ENCODE measurements at regions not wholly inside any gene's neighbourhood (a gene's known extent, or its start where the extent isn't known, plus 50 kb on each side); places are given as distances from the start of the nearest gene placed in this dataset.

GRCh38 chr13:44160591-44161191 lies 212.9 kb upstream of the SERP2 start:
- Histone ChIP-seq H3K27ac (no peak overlapping the region), H3K4me3 (no peak overlapping the region), H3K27me3 (no peaks in the 10 kb centered on the region), H3K36me3 (no peaks in the 10 kb centered on the region), H3K4me1 (peaks cover 0 to 4% (median 0%) of the 10 kb centered on the region in 3 donors), H3K9me3 (no peaks in the 10 kb centered on the region)
- TF ChIP-seq CTCF (IDR thresholded peaks at IDR 0.05) = no peak
- 71 to 80% methylated on average over 10 of the region's 10 CpGs for WGBS, 2 donors
- intact Hi-C loops (cut with DNase I) = no loop called here
- ATAC-seq = peak in 2 of 4 donors; percentile 43 to 50
- FAIRE-seq = no peak
- no peak for DNase-seq

- H3K4me3 ChIP-seq = no peak overlapping the region
- no peak for DNase-seq
- H3K27me3 ChIP-seq = no peaks in the 10 kb centered on the region
- 75 to 78% methylated on average over 4 of the region's 4 CpGs for WGBS, 2 donors
- no peak overlapping the region for H3K27ac ChIP-seq
- FAIRE-seq = no peak
- no peak for ATAC-seq
- H3K36me3 ChIP-seq = no peaks in the 10 kb centered on the region
- intact Hi-C loops (cut with DNase I) = no loop called here
- H3K9me3 ChIP-seq = no peaks in the 10 kb centered on the region
- H3K4me1 ChIP-seq = no peaks in the 10 kb centered on the region
- no peak for TF ChIP-seq CTCF (IDR thresholded peaks at IDR 0.05)
Observed at GRCh38 chr13:44163108-44163507, 210.5 kb upstream of the SERP2 start.

DNA sequence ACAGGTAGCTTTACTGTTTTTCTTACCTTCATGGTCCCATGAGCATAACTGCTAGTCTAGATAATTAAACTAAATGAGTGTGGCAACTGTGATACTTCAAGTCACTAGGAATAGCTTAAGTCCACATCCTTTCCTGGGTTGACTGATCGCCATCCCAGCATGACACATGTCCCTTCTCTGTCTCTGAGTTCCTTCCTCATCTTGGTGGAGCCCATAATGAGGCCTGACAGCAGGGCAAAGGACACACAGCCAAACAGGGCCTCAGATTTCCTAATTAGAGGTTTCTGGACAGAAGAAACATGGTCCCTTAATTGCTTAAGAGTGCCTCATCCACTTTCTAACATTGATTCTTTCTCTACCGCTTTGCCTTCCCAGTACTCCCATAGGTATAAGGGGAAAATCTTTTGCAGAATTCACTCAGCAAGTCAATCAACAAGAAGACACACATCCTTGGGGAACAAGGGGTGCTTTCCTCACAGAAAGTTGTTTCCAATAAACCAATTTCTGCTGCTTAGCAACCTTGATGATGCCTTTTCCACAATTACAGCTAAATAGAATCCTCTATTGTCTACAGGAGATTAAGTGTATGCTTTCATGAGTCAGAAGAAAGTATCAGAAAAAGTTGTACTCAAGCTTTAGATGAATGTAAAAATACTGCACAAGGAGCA lies 208.3 kb upstream of the SERP2 start:
- ATAC-seq (no peak), FAIRE-seq (no peak), DNase-seq (no peak)
- no peak for TF ChIP-seq CTCF (IDR thresholded peaks at IDR 0.05)
- intact Hi-C loops (cut with DNase I) = no loop called here
- Histone ChIP-seq H3K4me1 (no peaks in the 10 kb centered on the region), H3K36me3 (no peaks in the 10 kb centered on the region), H3K27me3 (no peaks in the 10 kb centered on the region), H3K9me3 (no peaks in the 10 kb centered on the region), H3K27ac (no peak overlapping the region), H3K4me3 (no peak overlapping the region)
- WGBS, 2 donors = 90 to 92% methylated on average over 2 of the region's 2 CpGs

GRCh38 chr13:44165889-44166496 lies 207.6 kb upstream of the SERP2 start:
- H3K27ac ChIP-seq = no peak overlapping the region
- 79 to 83% methylated on average over 7 of the region's 7 CpGs for WGBS, 2 donors

More at GRCh38 chr13:44165889-44166496, 207.6 kb upstream of the SERP2 start:
- DNase-seq = no peak
- no peak for FAIRE-seq
- ATAC-seq = no peak
- Histone ChIP-seq H3K4me1 (no peaks in the 10 kb centered on the region), H3K9me3 (no peaks in the 10 kb centered on the region), H3K27me3 (no peaks in the 10 kb centered on the region), H3K36me3 (no peaks in the 10 kb centered on the region), H3K4me3 (no peak overlapping the region)
- no peak for TF ChIP-seq CTCF (IDR thresholded peaks at IDR 0.05)
- intact Hi-C loops (cut with DNase I) = no loop called here
